OCI-LY3 (cell line): ENCODE measurements at regions not wholly inside any gene's neighbourhood (a gene's known extent, or its start where the extent isn't known, plus 50 kb on each side); places are given as distances from the start of the nearest gene placed in this dataset.

Experiments
- H2AFZ ChIP-seq: fragments of 200-600, 300-600 bp; shearing (Covaris generic); 2 replicates; pipeline ENCODE4 v1.6.0; 2014; ENCODE audit warnings: antibody characterized with exemption, low read depth, low read length
- H3K27ac ChIP-seq: fragments of 200-600, 300-600 bp; sonication (generic); 2 replicates; pipeline ENCODE4 v1.5.1; 2014; ENCODE audit warnings: mild to moderate bottlenecking, low read length, moderate library complexity, mixed read lengths
- H3K27me3 ChIP-seq: fragments of 200-600, 300-600 bp; sonication (generic); 2 replicates; pipeline ENCODE4 v1.6.1; 2014; ENCODE audit warnings: low read depth, low read length, mixed read lengths
- H3K36me3 ChIP-seq: fragments of 200-600, 300-600 bp; sonication (generic); replicated peaks from 2 replicates; pipeline ENCODE3; 2014; ENCODE audit warnings: low read depth, low read length, mixed read lengths
- H3K4me1 ChIP-seq: fragments of 300-600, 200-600 bp; sonication (generic); 2 replicates; pipeline ENCODE4 v1.6.1; 2014; ENCODE audit warnings: low read length, mixed read lengths
- H3K4me2 ChIP-seq: fragments of 200-600, 300-600 bp; sonication (generic); 2 replicates; pipeline ENCODE4 v1.6.1; 2014; ENCODE audit warnings: low read length, mixed read lengths
- H3K4me3 ChIP-seq: fragments of 300-600, 200-600 bp; sonication (generic); 2 replicates; pipeline ENCODE4 v1.5.1; 2014; ENCODE audit warnings: antibody characterized with exemption, mild to moderate bottlenecking, low read length, moderate library complexity
- H3K79me2 ChIP-seq: fragments of 300-600, 200-600 bp; shearing (Covaris generic); 2 replicates; pipeline ENCODE4 v1.6.1; 2014; ENCODE audit warnings: mild to moderate bottlenecking, low read length, mixed read lengths
- H3K9ac ChIP-seq: fragments of 300-600, 200-600 bp; shearing (Covaris generic); 2 replicates; pipeline ENCODE4 v1.6.0; 2014; ENCODE audit warnings: mild to moderate bottlenecking, low read length, moderate library complexity
- H3K9me3 ChIP-seq: fragments of 200-600, 300-600 bp; shearing (Covaris generic); 2 replicates; pipeline ENCODE4 v1.6.1; 2014; ENCODE audit warnings: low read length, mixed read lengths; ENCODE audit not compliant: insufficient read depth
- H4K20me1 ChIP-seq: fragments of 200-600, 300-600 bp; sonication (generic); 2 replicates; pipeline ENCODE4 v1.6.1; 2016; ENCODE audit warnings: low read length, mixed read lengths; ENCODE audit not compliant: insufficient read depth
- CTCF ChIP-seq: fragments of 200-600, 300-600 bp; sonication (generic); IDR thresholded peaks from 2 replicates; pipeline ENCODE4 v1.5.1; 2014; ENCODE audit warnings: antibody characterized with exemption, low read length, low read depth
- EZH2phosphoT487 ChIP-seq: fragments of 200-600 bp; shearing (Covaris generic); IDR thresholded peaks from 2 replicates; pipeline ENCODE4 v1.6.1; 2018; ENCODE audit warnings: antibody characterized with exemption, mixed run types, low read depth

DNA sequence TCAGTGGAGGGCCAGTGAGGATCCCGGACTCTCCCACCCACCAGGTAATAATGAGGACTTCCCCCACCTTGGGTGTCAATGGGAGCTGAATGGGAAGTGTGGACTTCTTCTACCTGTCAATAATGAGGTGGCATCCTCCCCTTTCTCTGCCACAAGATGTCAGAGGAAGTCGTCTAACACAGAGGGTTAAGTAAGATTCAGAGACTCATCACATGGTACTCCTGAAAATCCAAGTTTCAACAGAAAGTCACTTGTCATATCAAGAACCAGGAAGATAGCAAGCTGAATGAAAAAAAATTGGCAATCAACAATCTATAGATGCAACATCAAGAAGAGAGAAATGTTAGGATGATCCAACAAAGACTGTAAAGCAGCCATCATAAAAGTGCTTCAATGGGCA, 150.9 kb upstream of the SVIL start:
- Histone ChIP-seq H3K27ac (no peak overlapping the region), H3K9ac (no peak overlapping the region), H3K79me2 (no peaks in the 10 kb centered on the region), H4K20me1 (no peaks in the 10 kb centered on the region), H2AFZ (no peak overlapping the region), H3K4me1 (no peaks in the 10 kb centered on the region), H3K9me3 (no peaks in the 10 kb centered on the region), H3K4me3 (no peak overlapping the region), H3K36me3 (no peaks in the 10 kb centered on the region), H3K27me3 (no peaks in the 10 kb centered on the region), H3K4me2 (no peak overlapping the region)
- no peak for TF ChIP-seq EZH2phosphoT487
- TF ChIP-seq CTCF, result no peak

GRCh38 chr10:29784175-29784773, 149.5 kb upstream of the SVIL start:
- H2AFZ ChIP-seq, result no peak overlapping the region
- no peaks in the 10 kb centered on the region for H3K79me2 ChIP-seq
- no peak overlapping the region for H3K4me3 ChIP-seq
- no peak overlapping the region for H3K27ac ChIP-seq
- no peaks in the 10 kb centered on the region for H4K20me1 ChIP-seq
- H3K4me2 ChIP-seq, result no peak overlapping the region
- H3K36me3 ChIP-seq, result no peaks in the 10 kb centered on the region
- no peak overlapping the region for H3K9ac ChIP-seq
- TF ChIP-seq EZH2phosphoT487, result no peak
- no peak for TF ChIP-seq CTCF
- no peaks in the 10 kb centered on the region for H3K27me3 ChIP-seq
- no peaks in the 10 kb centered on the region for H3K9me3 ChIP-seq
- H3K4me1 ChIP-seq, result no peaks in the 10 kb centered on the region

GRCh38 chr10:29783201-29783947, 148.6 kb upstream of the SVIL start:
- TF ChIP-seq EZH2phosphoT487 (no peak), CTCF (no peak)
- Histone ChIP-seq H3K4me2 (no peak overlapping the region), H3K9me3 (no peaks in the 10 kb centered on the region), H3K9ac (no peak overlapping the region), H3K79me2 (no peaks in the 10 kb centered on the region), H3K27me3 (no peaks in the 10 kb centered on the region), H3K36me3 (no peaks in the 10 kb centered on the region), H3K4me1 (no peaks in the 10 kb centered on the region), H3K4me3 (no peak overlapping the region), H4K20me1 (no peaks in the 10 kb centered on the region), H2AFZ (no peak overlapping the region), H3K27ac (no peak overlapping the region)

DNA sequence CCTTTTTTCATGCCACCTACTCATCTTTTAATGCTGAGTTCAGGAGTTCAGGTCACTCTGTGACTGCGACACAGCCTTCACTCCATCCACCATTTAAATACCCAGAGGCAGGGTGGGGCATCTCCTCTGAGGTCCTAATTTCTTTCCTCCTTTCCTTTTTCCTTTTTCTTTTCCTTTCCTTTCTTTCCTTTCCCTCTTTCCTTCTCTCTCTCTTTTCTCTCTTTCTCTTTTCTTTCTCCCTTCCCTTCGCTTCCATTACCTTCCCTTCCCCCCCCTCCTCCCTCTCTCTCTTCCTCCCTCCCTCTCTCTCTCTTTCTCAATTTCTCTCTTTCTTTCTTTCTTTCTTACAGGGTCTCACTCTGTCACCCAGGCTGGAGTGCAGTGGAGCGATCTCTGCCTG, 145.9 kb upstream of the SVIL start:
- Histone ChIP-seq H3K9ac (no peak overlapping the region), H3K4me2 (no peak overlapping the region), H2AFZ (no peak overlapping the region), H3K4me1 (no peaks in the 10 kb centered on the region), H3K9me3 (no peaks in the 10 kb centered on the region), H3K27me3 (no peaks in the 10 kb centered on the region), H3K4me3 (no peak overlapping the region), H4K20me1 (no peaks in the 10 kb centered on the region), H3K79me2 (no peaks in the 10 kb centered on the region), H3K27ac (no peak overlapping the region), H3K36me3 (no peaks in the 10 kb centered on the region)
- TF ChIP-seq CTCF (no peak), EZH2phosphoT487 (no peak)
